Fibroblast of pulmonary artery (primary cell): ENCODE measurements at regions not wholly inside any gene's neighbourhood (a gene's known extent, or its start where the extent isn't known, plus 50 kb on each side); places are given as distances from the start of the nearest gene placed in this dataset.

Experiments used
- DNase-seq: peaks from one replicate; pipeline ENCODE4 v3.0.0-alpha.2; 2010; ENCODE audit warnings: low read depth
- H3K4me3 ChIP-seq: replicated peaks from 2 replicates; pipeline ENCODE4 v1.5.1; 2011; ENCODE audit warnings: low read depth, mild to moderate bottlenecking, control low read depth, low read length, moderate library complexity
- CTCF ChIP-seq: IDR thresholded peaks from 2 replicates; pipeline ENCODE4 v1.5.1; 2011; ENCODE audit warnings: mild to moderate bottlenecking, control low read depth, low read length, inconsistent platforms; ENCODE audit errors: missing control alignments

GRCh38 chr6:1188199-1188598 is 123.7 kb upstream of the FOXQ1 start:
- TF ChIP-seq CTCF, result no peak
- H3K4me3 ChIP-seq, result no peak overlapping the region
- no peak for DNase-seq

DNA sequence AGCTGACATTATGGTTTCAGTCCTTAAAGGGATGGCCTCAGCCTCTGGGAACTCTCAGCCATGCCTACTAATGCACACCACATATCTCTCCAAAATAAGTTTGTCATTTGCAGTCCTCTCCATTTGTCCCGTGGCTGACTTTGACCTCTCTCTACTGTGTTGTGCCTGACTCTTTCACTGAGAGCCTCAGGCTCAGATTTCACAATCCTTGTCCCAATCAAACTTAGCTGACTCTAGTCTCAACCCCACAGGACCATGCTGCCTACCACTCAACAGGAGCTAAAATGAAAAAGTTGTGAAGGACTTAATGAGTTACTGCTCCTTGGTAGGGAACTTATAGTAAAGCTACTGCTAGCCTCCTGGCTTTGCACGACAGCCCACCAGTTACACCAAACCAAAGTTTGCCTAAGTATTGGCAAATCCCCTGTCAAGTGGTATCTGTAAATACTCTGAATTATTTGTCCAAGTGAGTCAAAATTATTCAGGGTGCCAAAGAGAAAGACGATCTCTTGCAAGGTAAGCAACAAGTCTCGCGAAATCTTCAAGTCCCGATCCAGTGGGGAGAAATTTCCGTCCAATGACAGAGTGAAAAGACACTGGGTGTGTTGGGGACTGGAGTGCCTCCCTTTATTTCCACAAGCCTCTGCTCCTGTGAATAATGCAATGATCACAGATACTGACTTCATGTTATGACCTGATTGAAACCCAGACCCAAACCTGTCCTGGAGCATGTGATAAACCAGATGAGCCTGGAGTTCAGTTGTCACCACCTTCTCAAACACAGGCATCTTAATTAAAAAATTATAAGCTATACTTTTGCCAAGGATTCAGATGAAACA is 124.4 kb upstream of the FOXQ1 start:
- H3K4me3 ChIP-seq, result no peak overlapping the region
- no peak for TF ChIP-seq CTCF
- no peak for DNase-seq

DNA sequence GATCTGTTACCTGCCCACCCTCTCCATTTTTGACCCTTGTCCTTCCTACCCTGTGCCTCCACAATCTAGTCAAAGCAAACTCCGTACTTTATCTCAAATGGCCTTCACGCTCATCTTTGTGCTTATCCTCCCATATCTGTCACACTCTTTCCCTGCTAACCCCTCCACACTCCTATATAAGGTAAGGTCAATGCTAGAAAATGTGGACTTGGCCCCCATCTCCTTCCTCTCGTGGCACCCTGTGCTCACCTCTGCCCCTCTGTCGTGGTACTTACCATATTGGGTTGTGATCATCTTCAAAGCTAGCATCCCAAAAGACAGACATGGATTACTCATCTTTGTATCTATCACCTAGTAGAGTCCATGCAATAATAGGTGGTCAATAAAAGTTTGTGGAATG is 127.6 kb upstream of the FOXQ1 start:
- no peak for TF ChIP-seq CTCF
- H3K4me3 ChIP-seq, result no peak overlapping the region
- no peak for DNase-seq

DNA sequence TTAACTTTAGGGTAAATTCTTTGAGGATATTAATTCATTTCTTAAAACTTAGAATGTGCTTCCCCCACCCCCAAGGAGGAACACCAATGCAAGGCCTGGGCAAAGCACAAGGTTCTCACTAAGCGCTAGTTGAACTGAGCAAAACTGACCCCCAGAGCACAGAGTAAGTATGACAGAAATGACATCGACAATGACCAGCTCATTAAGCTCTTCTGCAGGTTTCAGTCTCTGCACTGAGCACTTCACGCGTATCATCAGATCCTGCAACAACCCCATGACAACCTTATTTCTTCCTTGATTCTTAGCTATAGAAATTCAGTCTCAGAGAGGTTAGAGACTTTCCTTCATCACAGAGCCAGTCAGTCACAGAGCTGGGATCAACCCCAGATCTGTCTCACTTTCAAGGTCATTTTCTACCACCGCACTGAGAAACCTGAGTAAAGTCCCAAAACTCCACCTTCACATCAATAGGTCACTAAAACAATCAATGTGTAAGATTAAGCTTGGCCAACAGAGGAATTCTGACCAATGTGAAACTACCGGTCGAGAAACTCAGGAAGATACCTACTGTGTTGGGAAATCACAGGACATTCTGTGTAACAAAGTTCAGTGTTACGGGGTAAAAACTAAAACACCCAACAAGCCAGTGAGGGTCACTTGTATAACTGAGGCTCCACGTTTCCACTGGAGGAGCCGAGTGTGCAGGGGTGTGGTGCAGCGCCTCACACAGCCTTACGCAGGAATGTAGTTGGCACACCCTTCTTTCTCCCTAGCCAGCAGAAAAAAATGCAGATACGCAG is 129.0 kb upstream of the FOXQ1 start:
- TF ChIP-seq CTCF, result no peak
- H3K4me3 ChIP-seq, result no peak overlapping the region
- DNase-seq, result no peak

- no peak for TF ChIP-seq CTCF
- no peak overlapping the region for H3K4me3 ChIP-seq
- DNase-seq, result no peak
Measured at GRCh38 chr6:1181939-1182605, 129.8 kb upstream of the FOXQ1 start.

- TF ChIP-seq CTCF, result no peak
- H3K4me3 ChIP-seq, result no peak overlapping the region
- DNase-seq, result no peak
Measured at GRCh38 chr6:1179571-1180459, 132.1 kb upstream of the FOXQ1 start.
